ENCODE measurements at regions not wholly inside any gene's neighbourhood (a gene's known extent, or its start where the extent isn't known, plus 50 kb on each side); places are given as distances from the start of the nearest gene placed in this dataset.

DNA sequence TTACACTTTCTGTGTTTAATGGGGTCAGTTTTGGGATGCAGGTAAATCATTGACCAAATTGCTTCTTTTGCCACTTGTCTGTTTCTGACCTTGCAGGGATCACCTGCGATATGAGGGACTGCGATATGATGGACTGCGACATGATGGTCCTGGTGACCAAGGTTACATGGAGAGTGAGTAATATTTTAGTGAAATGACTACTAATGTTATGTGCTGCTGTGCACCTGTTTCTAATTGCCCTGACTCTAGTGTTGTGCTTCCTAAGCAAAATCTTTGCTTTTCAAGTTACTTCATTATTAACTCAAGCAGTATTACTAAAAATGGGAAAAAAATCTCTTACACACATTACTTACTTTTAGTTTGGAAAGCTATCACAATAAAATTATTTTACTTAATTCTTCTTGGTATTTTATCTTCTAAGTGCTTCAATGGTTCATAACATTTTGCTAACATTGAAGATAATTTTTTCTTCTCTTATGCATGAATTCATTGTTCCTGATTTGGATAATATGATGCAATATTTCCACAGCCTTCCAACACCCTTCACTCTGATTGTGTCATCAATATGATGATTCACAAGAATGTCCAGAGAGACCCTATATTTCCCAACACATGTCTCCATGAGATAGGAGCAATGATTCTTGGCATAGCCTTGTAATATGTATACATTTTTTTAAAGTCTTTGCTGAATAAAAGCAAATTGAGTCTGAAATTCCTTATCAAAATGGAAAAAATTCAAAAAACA, 306.2 kb upstream of the AKR1E2 start:
- no peak for DNase-seq

DNA sequence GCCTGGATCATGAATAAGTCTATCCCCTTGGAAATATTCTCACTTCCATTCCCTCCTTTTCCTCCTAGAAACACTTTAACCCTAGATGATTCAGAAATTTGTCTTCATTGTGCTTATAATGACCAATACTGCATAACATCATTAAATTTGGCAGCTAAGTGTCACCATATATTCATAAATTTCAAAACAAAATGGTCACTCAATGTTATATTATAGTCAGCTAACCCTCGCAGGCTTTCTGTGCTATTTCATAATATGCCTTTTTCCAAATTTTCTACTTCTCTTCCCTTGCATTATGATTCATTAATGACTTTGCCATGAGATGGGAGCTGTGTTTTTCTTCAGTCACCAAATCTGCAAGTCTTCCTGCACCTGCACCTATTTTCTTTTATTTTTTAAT, 308.3 kb upstream of the AKR1E2 start:
- DNase-seq, result no peak

DNA sequence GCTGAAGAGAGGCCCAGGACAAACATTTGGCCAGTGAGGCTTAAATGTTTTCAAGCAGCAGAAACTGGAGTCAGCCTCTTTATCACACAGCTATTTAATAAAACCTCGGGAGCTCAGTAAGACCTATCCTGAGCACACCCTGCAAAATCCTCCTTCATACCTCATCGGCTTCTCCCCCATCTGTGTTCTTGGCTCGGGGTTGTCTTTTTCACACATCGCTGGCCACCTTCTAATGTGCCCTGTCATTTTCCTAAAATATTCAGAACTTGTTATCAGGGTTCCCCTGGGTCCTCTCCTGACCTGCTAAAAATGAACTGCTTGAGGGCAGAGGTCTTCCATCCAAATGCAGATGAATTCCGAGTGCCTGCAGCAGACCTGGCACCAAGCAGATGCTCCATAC, 310.3 kb upstream of the AKR1E2 start:
- no peak for DNase-seq

DNA sequence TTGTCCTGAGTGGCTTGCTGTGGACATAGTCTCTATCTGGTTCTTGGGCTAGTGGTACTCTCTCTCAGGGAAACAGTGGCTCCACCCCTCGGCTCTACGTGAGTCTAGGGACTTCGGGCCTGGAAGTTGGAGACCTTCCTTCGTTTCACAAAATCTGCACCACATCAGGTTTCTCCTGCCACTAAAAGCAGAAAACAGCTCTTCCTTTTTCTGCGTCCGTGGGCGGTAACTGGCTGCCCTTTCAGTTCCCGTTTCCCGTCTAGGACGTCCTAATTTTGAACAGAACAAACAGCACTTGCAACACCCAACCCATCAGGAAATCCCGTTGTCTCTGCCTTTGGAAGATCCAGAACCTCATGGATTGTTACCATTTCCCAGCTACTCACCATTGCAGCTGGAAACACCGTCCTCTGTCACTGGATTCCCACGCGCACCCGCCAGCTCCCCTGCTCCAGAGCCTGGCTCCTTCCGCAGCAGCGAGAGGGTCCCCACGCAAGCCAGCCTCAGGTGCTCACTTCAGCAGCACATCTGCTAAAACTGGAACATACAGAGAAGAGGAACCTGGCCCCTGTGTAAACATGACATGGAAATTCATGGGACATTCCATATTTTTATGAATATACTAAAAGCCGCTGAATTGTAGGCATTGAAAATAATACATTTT, 311.4 kb upstream of the AKR1E2 start:
- no peak for DNase-seq

- peak; percentile 6 for DNase-seq
Measured at GRCh38 chr10:4512671-4513240, 313.3 kb upstream of the AKR1E2 start.

DNA sequence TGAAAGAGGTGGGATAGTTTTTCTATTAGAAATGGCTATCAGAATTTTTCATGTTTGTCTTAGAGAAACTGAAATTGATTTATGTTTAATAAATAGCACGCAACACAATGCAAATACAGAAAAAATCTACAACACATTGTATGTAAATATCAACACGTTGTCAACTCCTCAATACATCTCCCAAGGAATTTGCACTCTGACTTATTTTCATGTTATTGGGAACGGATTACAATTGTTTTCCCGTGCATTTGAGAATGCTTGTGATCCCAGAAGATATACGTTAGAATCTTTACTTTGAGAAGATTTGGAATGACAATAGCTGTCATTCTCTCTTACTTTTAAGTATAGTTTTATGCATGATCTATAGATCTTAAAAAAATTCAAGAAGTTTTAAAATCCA, 313.8 kb upstream of the AKR1E2 start:
- no peak for DNase-seq

DNA sequence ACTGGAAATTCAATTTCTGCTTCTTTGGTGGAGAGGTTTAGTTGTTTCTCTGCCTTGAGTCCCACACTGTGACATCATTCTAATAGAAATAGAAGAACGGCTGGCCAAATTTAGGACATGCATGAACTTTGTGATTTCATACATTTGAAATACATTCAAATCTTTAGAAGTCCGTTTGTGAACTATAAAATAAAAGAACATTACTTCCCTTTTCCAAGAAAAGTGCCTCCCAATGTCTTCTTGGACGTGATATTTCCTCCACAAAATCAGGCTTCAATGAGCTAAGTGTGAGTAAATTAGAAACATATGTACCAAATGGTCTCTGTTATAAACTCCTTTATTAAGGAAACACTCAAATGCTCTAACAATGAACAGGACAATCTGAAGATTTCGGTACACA, 314.5 kb upstream of the AKR1E2 start:
- DNase-seq, result no peak

GRCh38 chr10:4509405-4509804, 316.6 kb upstream of the AKR1E2 start:
- DNase-seq, result no peak

- DNase-seq, result no peak
Measured at GRCh38 chr10:4506095-4506494, 319.9 kb upstream of the AKR1E2 start.

GRCh38 chr10:4504550-4504949, 321.5 kb upstream of the AKR1E2 start:
- no peak for DNase-seq

GRCh38 chr10:4503076-4503475, 322.9 kb upstream of the AKR1E2 start:
- DNase-seq, result no peak

GRCh38 chr10:4501306-4501705, 324.7 kb upstream of the AKR1E2 start:
- no peak for DNase-seq

GRCh38 chr10:4498711-4499251, 327.2 kb upstream of the AKR1E2 start:
- DNase-seq, result no peak

DNA sequence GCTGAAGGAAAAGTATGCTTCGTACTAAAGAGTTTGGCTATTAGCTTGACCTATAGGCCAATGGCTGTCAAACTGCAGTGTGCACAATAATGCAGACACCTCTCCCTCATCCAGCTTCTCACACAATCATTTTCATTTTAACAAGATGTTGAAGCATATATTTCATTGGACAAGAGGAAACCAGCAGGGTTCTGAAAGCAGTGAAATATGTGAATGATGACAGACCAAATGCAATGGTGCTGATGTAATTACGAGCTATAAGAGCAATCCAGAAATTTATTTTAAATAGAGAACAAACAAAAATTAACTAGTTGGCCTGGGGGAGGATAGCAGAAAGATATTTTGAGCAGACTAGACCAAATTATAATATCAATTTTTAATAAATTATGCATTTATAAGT, 331.5 kb upstream of the AKR1E2 start:
- DNase-seq, result no peak

GRCh38 chr10:4492202-4492601, 333.8 kb upstream of the AKR1E2 start:
- DNase-seq, result no peak

DNA sequence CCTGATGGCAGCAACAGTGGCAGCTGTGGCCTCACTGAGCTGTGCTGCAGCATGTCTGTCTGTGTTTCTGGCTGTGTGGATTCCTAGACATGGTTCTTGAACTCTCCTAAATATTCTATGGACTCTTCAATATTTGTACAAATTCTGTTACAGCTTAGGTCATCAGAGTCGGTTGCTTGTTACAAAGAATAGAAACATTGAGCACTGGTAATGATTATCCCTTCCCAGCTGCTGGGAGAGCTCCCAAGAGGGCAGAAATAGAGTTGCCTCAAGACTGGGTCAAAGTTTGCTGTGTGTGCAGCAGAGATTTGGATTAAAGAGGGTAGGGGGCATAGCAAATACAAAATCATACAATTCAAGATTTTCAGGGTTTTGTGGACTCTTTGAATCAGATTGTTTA, 337.1 kb upstream of the AKR1E2 start:
- DNase-seq, result no peak

- no peak for DNase-seq
Measured at GRCh38 chr10:4485636-4486035, 340.4 kb upstream of the AKR1E2 start.

- DNase-seq, result no peak
Measured at GRCh38 chr10:4483811-4484210, 342.2 kb upstream of the AKR1E2 start.

DNA sequence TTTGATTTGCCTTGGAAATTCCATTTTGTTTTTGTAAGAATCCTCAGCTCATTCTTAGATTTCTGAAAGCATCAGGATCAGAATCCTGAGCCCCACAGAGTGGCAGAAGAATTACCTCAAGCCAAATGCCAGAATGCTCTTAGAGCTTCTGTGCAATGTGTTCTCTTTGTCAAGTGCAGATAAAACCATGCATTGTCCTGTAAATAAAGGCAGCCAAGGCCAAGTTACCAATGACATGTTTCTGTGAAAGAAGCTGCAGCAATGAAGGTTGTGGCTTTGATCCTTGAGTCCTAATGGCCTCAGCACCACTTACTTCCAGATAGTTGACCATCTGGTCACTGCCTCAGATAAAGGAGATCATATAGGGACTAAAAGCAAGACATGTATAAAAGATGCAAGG, 343.3 kb upstream of the AKR1E2 start:
- DNase-seq, result no peak

- DNase-seq, result no peak
Measured at GRCh38 chr10:4481192-4481591, 344.8 kb upstream of the AKR1E2 start.

GRCh38 chr10:4479342-4479741, 346.7 kb upstream of the AKR1E2 start:
- DNase-seq, result no peak

DNA sequence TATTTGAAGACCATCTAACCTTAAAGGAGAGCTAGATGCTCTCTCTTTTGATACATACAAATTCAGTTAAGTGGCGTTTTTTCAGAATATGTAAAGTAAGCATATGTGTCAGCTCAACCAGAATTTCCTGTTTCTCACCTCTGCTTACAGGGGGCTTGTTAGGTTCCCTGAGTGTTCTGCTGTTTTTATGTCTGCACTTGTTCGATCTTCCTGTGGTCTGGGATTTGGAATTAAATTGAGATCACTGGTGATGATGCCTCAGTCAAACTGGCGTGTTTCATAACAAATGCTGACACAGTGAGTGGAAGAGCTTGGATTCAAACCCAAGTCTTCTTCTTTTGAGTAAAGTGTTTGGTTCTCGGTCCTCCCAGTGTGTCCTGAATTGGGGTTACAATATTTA, 348.3 kb upstream of the AKR1E2 start:
- DNase-seq, result no peak

GRCh38 chr10:4475827-4476490, 350.0 kb upstream of the AKR1E2 start:
- DNase-seq, result no peak

DNA sequence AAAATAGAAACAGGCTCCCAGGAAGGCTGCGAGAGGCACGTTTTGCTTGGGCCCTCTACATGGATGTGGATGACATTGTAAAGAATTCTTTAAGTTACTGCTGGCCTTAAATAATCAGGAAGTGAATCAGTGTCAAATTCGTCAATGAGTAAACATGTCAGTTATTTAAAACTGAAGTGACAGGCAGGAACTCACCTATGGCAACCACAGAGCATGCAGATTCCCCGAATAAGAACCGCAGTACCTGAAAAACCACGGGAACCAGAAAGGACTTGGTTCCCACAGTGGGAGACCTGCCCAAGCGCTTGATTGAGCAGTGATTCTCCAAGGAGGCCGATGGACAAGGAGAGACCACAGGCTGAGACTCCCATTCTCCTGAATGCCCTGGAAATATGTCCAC, 351.2 kb upstream of the AKR1E2 start:
- no peak for DNase-seq

Data from hematopoietic multipotent progenitor cell treated with erythropoietin and hydrocortisone succinate and interleukin-3 and kit ligand, for 8 days (in vitro differentiated cells).